ENCODE measurements at regions not wholly inside any gene's neighbourhood (a gene's known extent, or its start where the extent isn't known, plus 50 kb on each side); places are given as distances from the start of the nearest gene placed in this dataset.

DNA sequence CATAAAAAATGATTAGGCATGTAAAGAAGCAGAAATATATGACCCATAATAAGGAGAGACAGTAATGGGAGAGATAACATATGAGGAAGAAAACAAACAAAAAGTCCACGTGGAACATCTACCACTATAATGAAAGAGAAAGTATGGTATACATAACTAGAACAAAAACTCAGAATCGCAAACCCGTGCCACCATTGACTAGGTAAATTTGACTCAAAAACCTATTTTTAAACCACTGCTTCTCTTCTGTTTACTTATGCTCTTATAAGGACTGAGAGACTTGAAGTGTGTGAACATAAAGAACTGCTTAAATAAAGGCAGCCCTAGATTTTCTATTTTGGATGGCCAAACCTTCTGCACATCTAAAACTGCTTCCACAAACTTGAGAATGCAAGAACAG is 330.7 kb downstream of the CAAP1 start:
- no peak overlapping the region for H3K4me3 ChIP-seq
- H3K9me3 ChIP-seq = no peaks in the 10 kb centered on the region
- DNase-seq = no peak
- H3K4me1 ChIP-seq = no peaks in the 10 kb centered on the region
- no peak for ATAC-seq
- no peak overlapping the region for H3K27ac ChIP-seq
- H3K36me3 ChIP-seq (replicated peaks in 1 of 2; ENCODE audit: insufficient read depth in 1 of 2, low read depth in 2 of 2) = no peaks in the 10 kb centered on the region
- 63 to 64% methylated on average over 3 of the region's 3 CpGs for WGBS, 2 donors
- H3K27me3 ChIP-seq = no peaks in the 10 kb centered on the region
- no peak for TF ChIP-seq POLR2A (IDR thresholded peaks at IDR 0.05)
- TF ChIP-seq, protein P1, sequence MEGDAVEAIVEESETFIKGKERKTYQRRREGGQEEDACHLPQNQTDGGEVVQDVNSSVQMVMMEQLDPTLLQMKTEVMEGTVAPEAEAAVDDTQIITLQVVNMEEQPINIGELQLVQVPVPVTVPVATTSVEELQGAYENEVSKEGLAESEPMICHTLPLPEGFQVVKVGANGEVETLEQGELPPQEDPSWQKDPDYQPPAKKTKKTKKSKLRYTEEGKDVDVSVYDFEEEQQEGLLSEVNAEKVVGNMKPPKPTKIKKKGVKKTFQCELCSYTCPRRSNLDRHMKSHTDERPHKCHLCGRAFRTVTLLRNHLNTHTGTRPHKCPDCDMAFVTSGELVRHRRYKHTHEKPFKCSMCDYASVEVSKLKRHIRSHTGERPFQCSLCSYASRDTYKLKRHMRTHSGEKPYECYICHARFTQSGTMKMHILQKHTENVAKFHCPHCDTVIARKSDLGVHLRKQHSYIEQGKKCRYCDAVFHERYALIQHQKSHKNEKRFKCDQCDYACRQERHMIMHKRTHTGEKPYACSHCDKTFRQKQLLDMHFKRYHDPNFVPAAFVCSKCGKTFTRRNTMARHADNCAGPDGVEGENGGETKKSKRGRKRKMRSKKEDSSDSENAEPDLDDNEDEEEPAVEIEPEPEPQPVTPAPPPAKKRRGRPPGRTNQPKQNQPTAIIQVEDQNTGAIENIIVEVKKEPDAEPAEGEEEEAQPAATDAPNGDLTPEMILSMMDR (IDR thresholded peaks at IDR 0.05) = no peak
- intact Hi-C loops (cut with DNase I) = no loop called here

DNA sequence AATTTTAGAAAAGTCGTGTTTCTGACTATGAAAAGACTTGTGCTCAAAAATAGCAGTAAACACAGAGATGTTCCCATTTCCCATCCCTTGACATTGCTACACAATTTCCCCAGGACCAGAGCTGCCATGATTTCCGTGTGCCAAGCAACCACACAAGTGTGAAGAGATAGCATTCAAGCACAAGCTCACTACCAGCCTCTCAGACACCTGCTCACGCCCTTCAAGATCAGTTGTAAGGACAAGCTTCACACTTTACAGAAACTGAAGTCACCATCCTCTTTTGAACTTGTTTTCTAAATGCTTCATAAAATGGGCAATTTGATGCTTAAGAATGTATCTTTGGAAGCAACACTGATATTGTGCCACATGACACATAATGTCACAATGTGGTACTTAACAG is 333.1 kb downstream of the CAAP1 start:
- 50 to 53% methylated on average over 3 of the region's 3 CpGs for whole genome bisulfite sequencing, 2 donors
- H3K36me3 ChIP-seq (replicated peaks in 1 of 2; ENCODE audit: insufficient read depth in 1 of 2, low read depth in 2 of 2) = no peaks in the 10 kb centered on the region
- H3K27me3 ChIP-seq = no peaks in the 10 kb centered on the region
- DNase-seq (no peak), ATAC-seq (no peak)
- TF ChIP-seq, protein P1 (IDR thresholded peaks at IDR 0.05) = no peak
- no peak for TF ChIP-seq POLR2A (IDR thresholded peaks at IDR 0.05)
- intact Hi-C loops (cut with DNase I) = no loop called here
- no peaks in the 10 kb centered on the region for H3K9me3 ChIP-seq
- no peaks in the 10 kb centered on the region for H3K4me1 ChIP-seq
- no peak overlapping the region for H3K27ac ChIP-seq
- no peak overlapping the region for H3K4me3 ChIP-seq

GRCh38 chr9:26551971-26552370 is 340.6 kb downstream of the CAAP1 start:
- Histone ChIP-seq H3K9me3 (no peaks in the 10 kb centered on the region), H3K4me1 (no peaks in the 10 kb centered on the region), H3K27me3 (no peaks in the 10 kb centered on the region), H3K27ac (no peak overlapping the region), H3K4me3 (no peak overlapping the region), H3K36me3 (replicated peaks in 1 of 2; ENCODE audit: insufficient read depth in 1 of 2, low read depth in 2 of 2) (no peaks in the 10 kb centered on the region)
- intact Hi-C loops (cut with DNase I) = no loop called here
- DNase-seq (no peak), ATAC-seq (no peak)
- TF ChIP-seq POLR2A (IDR thresholded peaks at IDR 0.05) = no peak
- TF ChIP-seq, protein P1 (IDR thresholded peaks at IDR 0.05) = no peak

DNA sequence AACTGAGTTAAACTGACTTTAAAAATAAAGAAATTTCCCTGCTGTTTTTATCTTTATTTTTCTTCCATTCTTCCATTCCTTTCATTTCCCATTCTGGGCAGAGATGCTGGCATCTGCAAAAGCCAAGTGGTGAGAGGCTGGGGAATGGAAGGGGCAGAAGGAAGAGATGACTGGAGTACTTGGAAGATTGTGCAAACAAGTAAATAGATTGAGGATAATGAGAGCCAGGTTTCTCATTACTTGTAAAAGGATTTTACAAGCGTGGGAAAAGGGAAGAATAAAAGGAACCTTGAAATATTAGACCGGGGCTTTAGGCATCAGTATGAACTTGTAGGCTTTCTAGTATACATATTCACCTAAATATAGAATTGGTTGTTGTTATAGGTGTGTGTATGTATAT is 341.2 kb downstream of the CAAP1 start:
- 42 to 54% methylated on average over 2 of the region's 2 CpGs for WGBS, 2 donors
- Histone ChIP-seq H3K27me3 (no peaks in the 10 kb centered on the region), H3K36me3 (replicated peaks in 1 of 2; ENCODE audit: insufficient read depth in 1 of 2, low read depth in 2 of 2) (no peaks in the 10 kb centered on the region), H3K4me1 (no peaks in the 10 kb centered on the region), H3K4me3 (no peak overlapping the region), H3K27ac (no peak overlapping the region), H3K9me3 (no peaks in the 10 kb centered on the region)
- no peak for ATAC-seq
- TF ChIP-seq POLR2A (IDR thresholded peaks at IDR 0.05) = no peak
- TF ChIP-seq, protein P1 (IDR thresholded peaks at IDR 0.05) = no peak
- intact Hi-C loops (cut with DNase I) = no loop called here
- no peak for DNase-seq

DNA sequence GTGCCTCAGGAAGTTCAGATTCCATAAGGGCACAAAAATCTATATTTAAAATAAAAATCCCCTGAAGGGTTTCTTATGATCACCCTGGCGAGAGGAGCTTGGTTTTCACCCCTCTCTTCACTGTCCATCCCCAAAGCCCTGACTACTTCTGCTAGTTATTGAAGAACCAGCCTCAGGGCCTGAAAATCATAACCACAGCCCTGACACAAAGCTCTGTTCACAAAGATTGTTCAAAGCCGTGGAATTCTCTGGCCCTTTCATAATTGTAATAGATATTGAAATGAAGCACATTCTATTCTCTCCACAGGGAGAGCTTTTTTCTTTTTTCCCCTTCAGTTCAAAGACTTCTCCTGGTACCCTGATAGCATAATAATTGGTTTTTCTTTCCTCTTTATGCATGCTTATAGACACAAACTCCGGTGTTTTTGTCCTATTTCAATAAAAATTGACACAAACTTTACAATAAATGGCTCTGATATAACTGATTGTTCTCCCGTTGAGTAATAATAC is 343.8 kb downstream of the CAAP1 start:
- H3K4me3 ChIP-seq = no peak overlapping the region
- no peaks in the 10 kb centered on the region for H3K4me1 ChIP-seq
- 53% methylated on average over 4 of the region's 4 CpGs for WGBS, 2 donors
- H3K36me3 ChIP-seq (replicated peaks in 1 of 2; ENCODE audit: insufficient read depth in 1 of 2, low read depth in 2 of 2) = no peaks in the 10 kb centered on the region
- H3K27me3 ChIP-seq = no peaks in the 10 kb centered on the region
- H3K9me3 ChIP-seq = no peaks in the 10 kb centered on the region
- intact Hi-C loops (cut with DNase I) = no loop called here
- no peak overlapping the region for H3K27ac ChIP-seq
- TF ChIP-seq, protein P1 (IDR thresholded peaks at IDR 0.05) = no peak
- ATAC-seq (no peak), DNase-seq (no peak)

All from body of pancreas (tissue), 4 donors.